SK-N-SH (cell line): ENCODE measurements at regions not wholly inside any gene's neighbourhood (a gene's known extent, or its start where the extent isn't known, plus 50 kb on each side); places are given as distances from the start of the nearest gene placed in this dataset.

Source experiments
- EZH2phosphoT487 ChIP-seq: fragments of 200-600 bp; sonication (generic); IDR thresholded peaks from 2 replicates; pipeline ENCODE4 v1.6.1; 2017; ENCODE audit warnings: low read depth, mixed run types, mild to moderate bottlenecking, antibody characterized with exemption, moderate library complexity, borderline replicate concordance
- RAD21 ChIP-seq: IDR thresholded peaks from 2 replicates; pipeline ENCODE4 v1.6.1; 2012; ENCODE audit warnings: mild to moderate bottlenecking, low read length
- TF ChIP-seq, protein P1 (sequence below): fragments of 200-600 bp; sonication (generic); IDR thresholded peaks from 2 replicates; pipeline ENCODE4 v1.6.1; 2017; ENCODE audit warnings: antibody characterized with exemption, mild to moderate bottlenecking, moderate library complexity

DNA sequence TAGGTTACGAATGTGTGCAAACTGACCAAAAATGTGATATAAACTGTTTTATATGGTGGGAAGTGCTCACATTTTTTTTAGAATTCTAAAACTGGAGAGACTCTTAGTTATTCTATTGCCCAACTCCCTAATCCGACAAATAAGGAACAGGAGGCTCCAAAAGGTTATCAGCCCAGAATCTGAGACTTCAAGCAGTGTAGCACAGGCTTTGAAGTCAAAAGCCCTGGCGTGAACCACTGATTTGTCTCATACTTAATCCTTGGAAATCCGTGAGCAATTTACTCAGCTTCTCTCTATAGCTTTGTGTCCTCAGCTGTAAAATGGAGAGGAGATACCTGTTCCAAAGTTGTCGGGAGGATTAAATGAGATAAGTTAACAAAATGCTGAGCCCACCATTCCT is 368.8 kb upstream of the SASH1 start:
- TF ChIP-seq RAD21 (no peak), EZH2phosphoT487 (no peak)
- TF ChIP-seq, protein P1, sequence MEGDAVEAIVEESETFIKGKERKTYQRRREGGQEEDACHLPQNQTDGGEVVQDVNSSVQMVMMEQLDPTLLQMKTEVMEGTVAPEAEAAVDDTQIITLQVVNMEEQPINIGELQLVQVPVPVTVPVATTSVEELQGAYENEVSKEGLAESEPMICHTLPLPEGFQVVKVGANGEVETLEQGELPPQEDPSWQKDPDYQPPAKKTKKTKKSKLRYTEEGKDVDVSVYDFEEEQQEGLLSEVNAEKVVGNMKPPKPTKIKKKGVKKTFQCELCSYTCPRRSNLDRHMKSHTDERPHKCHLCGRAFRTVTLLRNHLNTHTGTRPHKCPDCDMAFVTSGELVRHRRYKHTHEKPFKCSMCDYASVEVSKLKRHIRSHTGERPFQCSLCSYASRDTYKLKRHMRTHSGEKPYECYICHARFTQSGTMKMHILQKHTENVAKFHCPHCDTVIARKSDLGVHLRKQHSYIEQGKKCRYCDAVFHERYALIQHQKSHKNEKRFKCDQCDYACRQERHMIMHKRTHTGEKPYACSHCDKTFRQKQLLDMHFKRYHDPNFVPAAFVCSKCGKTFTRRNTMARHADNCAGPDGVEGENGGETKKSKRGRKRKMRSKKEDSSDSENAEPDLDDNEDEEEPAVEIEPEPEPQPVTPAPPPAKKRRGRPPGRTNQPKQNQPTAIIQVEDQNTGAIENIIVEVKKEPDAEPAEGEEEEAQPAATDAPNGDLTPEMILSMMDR, result no peak
